NCI-H526 treated with DMSO at 0.1 percent for 48 hours (cell line): ENCODE measurements at regions not wholly inside any gene's neighbourhood (a gene's known extent, or its start where the extent isn't known, plus 50 kb on each side); places are given as distances from the start of the nearest gene placed in this dataset.

Source experiments
- DNase-seq: peaks from one replicate; lab custom pipeline; 2025; lab: John Stamatoyannopoulos, UW

DNA sequence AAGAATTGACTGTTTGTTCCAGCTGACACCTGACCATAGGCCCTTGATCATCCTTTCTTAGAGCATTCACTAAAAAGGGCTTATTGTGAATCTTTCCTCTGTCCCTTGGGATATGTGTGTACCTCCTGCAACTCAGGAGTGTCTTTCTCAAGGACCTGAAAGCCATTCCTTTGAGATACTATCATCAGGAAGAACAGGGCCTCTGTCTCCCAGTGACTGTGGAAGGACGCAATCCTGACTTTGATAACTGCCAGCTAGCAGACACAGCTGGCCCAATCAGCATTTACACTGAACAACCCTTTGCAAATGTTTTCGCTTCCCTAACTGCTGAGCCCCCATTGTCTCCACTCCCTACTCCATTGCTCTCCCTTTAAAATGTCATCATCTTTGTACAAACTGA, 144.4 kb downstream of the RMI1 start:
- no peak for DNase-seq

DNA sequence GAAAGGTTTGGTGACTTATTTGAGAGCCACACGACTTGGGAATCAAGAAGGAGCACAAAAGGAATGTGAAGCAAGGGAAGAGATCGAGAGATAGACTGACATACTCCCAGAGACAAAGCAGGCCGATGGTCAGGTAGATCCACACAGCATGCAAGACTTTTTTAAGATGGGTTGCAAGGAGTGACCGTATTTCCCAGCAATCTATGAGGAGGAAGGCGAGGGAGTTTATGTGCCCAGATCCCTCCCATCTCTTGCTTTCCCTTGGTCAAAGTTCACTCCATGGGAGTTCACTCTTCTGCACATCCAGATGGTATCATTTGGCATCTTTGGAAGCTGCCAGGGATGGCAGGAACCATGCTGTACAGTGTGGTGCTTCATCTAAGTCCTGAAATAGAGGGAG, 148.9 kb downstream of the RMI1 start:
- DNase-seq, result no peak

DNA sequence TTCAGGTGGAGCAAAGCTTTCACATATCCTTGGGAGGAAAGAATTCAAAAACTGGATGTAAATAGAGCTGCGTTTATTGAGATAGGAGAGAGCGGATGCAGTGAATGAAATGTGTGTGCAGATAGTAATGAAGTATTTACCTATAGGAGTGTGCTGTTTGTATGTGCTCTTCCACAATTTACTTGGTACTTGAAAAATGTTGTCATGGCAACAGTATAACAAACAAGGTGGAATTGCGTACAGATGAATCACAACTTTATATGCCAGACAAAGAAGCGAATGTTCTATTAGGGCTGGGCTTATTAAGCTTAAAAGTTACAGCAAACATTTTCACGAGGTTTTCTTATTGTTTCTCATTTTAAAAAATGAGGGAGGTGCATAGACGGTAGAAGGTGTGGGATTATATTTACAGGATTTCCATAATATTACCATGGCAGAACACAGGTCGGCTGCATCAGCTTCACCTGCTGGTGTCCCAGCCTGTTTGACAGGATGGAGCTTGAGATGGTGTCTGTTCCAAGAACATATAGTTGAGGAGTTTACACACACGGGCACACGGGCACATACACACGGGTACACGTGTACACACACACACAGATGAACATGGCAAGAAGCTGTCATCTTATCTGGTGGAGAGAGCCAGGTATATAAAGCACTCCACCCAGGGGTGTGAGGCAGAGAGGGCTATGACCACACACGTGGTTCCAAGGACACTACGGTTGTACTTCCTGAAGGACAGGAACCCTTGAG, 155.7 kb downstream of the RMI1 start:
- DNase-seq, result no peak

DNA sequence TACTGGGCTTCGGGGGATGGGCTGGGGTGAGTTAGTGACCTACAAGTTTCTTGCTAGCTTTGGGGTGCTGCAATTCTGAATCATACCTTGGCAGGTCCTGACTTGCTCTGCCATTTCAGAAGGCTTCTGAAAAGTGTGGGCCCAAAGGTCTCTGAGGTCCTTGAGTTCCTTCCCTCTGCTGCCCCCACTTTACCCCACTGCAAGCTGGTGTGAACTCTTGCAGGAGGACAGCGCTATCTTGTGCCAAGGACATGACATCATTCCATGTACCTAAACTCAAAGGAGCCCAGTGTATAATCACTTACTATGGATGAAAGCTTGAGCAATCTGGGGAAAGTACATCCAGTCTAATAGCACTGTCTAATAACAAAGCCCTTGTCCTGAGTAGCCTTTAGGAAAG, 157.4 kb downstream of the RMI1 start:
- DNase-seq, result no peak

DNA sequence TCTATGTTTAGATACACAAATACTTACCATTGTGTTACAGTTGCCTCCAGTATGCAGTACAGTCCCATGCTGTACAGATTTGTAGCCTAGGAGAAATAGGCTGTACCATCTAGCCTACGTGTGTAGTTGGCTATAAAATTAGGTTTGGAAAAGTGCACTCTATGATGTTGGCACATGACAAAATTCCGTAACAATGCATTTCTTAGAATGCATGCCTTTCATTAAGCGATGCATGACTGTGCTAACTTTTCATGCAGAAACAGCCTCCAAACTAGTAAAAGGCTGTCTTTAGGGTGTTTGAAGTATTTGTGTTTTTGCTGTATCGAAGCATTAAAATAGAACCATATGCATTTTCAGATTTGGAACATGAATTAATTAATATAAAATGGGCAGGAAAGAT, 157.9 kb downstream of the RMI1 start:
- no peak for DNase-seq

DNA sequence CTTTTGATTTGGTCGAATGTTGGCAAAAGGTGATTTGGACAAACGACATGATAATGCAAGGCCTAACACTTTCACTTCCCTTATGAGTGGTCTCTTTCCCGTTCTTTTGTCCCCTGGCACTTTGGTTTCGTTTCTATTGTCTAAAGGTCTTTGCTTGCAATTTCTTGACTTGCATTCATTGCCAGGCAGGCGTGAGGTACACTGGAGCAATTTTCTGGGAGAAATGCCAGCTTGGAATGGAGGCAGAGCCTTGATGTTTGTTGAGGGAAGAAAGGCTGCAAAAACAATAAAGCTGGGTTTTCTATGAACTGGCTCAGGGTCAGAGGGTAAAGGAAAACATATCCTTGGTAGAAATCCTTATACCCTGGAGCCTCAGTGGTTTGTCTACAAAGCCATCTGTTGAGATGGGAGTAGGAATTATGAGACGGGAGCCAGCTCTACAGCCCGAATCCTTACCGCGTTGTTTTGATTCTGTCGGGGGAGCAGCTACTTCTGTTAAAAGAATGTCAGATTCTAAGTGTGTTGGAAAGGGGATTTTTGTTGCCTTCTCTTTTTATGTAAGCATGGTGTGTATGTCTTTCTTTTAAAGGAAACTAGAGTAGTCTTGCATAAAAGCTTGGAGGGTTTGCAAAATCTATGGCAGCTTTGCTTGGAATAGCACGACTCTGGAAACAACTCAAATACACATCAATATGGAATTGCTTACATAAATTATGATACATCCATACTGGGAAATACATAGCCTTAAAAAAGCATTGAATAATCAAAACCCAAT, 158.9 kb downstream of the RMI1 start:
- DNase-seq, result no peak

DNA sequence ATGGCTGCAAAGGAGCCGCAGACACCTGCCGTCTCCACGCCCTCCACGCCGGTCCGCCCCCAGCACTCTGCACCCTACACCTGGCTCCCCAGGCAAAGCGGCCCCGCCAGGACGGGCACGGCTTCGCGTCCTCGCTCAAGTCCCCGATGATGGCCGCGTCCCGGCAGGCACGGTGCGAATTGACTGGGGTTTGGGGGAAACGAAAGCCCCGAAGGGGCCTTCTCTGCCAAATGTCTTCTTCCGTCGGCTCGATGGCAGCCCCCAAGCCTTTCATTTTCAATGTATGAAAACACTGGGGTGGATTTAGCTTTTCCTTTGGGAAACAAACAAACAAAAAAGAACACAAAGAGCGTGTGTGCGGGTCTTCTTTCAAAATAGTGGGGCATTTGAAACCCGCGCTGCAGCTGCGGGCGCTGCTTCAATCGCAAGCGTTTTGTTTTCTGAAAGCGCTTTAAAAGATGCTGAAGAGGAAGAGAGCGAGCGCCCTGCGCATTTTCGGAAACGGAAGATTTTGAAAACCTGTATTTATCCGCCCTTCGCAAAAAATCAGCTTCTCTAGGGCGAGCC, 160.0 kb downstream of the RMI1 start:
- DNase-seq, result no peak

DNA sequence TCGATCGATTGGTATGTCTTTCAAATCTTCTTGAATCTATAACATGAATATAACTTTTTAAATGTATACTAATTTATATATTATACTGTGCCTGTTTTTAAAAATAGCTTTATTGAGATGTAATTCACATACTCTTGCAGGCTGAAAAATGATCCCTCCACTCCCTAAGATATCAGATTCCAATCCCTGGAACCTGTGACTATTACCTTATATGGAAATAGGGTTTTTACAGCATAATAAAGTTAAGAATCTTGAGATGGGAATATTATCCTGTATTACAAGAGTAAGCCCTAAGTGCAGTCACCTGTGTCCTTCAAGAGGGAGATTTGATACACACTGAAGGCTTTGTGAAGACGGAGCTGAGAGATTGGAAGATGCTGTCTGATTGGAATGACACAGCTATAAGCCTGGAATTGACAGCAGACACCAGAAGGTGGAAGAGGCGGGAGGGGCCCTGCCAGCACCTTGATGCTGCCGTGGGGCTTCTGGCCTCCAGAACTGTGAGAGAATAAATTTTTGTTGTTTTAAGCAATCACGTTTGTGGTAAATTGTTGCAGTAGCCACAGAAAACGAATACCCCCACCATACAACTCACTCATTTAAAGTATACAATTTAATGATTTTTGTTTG, 161.3 kb downstream of the RMI1 start:
- DNase-seq, result no peak

DNA sequence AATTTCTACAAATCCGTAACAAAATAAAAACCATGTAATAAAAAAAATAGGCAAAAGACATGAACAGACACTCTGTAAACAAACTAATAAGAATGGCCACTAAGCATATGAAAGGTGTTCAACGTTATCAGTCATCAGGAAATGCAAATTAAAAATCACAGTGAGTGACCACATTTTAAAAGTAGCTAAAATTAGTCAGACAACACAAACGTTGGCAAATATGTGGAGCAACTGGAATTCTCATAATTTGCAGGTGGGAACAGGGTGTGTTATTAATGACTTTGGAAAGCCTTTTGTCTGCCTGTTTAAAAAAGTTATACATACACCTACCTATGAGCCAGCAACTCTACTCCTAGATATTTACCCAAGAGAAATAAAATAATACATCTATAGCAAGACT, 164.4 kb downstream of the RMI1 start:
- DNase-seq, result no peak

DNA sequence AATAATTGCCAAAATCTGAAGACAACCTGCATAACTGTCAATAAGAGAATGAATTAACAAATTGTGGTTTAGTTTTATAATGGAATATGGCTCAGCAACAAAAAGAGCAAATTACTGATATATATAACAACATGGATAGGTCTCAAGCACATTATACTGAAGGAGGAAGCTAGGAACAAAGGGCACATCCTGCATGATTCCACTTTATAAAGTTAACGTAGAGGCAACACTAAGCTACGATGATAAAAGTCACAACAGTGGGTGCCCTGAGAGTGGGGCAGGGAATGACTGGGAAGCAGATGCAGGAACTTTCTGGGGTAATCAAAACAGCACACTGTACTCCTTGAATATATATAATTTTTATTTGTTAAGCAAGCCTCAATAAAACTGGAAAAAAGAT, 165.2 kb downstream of the RMI1 start:
- DNase-seq, result no peak

DNA sequence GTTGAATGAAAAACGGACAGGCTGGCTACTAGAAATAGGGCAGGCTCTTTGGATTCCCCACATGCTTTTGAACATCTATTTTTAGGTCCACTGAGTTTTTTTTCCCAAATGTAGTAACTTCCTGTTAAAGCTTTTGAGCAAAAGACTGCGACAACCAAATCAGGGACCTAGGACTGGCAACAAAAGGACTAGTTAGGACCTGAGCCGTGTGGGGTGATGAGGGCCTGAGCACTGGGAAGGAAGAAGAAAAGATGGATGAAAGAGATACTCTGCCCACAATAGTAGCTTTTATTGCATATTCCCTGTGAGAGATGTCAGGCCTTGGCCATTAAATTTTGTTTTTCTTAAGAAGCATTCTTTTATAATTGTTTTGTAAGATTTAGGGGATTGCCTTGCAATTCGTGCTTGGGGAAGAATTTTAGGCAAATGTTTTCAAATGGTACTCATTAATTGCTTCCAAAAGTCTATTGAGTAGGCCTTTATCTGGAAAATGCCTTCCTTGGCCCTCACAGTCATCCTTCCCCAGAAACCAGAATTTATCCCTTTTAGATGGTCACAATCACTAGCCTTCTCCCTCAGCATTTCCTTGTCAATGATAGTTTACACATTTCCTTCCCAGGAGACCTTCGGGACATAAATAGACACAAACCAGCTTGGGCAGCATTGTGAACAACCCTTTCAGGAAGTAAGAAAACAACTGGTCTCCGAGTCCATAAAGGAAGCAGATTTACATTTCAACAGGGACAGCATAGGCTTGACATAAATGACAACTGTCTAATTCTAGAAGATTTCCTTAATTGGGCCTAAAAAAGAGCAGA, 166.5 kb downstream of the RMI1 start:
- DNase-seq, result no peak

DNA sequence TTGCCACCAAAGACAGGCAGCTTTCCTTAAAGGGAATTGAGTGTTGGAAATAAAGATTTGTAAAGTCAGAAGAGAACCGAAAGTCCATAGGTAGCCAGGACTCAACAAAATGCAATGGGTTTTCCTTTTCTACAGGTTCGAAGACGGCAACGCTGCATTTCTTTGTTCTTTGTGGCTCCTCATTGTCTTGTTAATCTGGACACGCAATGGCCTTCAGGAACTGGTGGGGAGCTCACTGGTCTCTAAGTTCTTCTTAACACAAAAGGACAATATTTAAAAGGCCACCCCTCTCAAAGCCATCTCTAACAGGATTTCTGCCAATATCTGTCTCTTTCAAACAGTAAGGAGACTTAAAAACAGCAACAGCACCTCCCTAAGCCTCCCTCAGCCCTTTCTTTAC, 170.6 kb downstream of the RMI1 start:
- DNase-seq, result no peak

DNA sequence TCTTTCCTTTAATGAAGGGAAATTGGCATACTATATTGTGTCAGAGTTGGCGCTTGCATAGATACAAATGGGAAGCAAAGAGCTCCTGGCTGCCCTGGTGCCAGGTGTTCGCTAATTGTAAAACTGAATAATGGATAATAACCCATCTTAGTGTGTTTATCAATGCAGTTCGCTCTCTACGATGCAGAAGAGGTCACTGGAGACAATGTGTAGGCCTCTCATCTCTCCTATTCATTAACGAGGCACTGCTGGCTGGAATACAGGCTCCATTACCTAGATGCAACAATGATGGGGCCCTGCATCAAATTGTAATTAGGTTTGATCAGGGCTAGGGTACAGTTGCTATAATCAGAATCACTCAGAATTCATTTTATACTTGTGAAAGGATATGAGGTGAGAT, 171.0 kb downstream of the RMI1 start:
- no peak for DNase-seq

DNA sequence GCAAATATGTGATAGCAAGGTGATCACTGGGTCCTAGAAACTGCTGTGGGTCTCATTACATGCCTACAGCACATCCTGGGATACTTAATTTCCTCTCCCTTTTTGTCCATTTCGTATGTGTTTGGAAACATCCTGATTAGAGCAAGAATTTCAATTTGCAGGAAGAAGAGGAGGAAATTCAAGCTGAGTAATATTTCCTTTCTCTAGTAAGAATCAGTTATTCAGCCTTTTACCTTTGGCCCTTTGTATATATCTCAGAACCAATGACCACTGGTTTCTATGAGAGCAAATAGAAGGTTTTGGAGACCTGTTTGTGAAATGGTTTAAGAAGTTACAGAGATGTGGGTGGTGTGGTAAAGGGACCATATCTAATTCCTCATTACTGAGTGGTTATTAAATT, 171.6 kb downstream of the RMI1 start:
- no peak for DNase-seq

DNA sequence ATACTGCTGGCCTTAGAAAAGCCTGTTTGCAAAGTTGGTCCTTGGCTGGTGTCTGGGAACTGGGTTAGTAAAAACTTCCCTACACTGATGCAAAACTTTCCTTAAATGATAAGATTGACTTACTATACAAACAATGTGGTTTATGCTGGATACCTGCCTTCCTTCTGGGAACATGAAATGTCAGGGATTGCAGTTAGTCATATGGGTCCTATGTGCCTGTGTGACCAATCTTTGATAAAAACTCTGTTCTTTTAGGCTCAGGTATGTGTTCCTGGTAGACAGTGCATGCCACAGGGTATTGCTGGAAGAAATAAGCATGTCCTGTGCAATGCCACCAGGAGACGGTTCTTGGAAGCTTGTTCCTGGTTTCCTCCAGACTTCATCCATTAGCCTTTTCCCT, 173.3 kb downstream of the RMI1 start:
- DNase-seq, result no peak

DNA sequence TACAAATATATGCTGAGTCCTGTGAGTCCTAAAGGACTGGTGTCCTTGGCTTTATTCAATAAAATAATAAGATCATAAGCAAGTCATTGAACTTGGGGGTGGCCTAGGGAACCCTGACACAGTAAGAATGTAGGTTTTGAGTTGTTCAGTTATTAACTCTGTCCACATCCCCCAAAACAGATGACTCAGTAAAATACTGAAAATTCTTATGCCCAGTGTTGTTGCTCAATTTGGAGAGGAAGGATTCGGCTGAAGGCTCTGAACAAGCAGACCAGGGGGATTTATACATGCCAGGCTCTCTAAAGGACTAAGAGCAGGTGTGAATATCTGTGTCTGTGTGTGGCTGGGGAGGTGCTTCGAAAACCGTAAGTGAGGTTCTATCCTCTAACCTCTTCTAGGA, 173.7 kb downstream of the RMI1 start:
- no peak for DNase-seq

DNA sequence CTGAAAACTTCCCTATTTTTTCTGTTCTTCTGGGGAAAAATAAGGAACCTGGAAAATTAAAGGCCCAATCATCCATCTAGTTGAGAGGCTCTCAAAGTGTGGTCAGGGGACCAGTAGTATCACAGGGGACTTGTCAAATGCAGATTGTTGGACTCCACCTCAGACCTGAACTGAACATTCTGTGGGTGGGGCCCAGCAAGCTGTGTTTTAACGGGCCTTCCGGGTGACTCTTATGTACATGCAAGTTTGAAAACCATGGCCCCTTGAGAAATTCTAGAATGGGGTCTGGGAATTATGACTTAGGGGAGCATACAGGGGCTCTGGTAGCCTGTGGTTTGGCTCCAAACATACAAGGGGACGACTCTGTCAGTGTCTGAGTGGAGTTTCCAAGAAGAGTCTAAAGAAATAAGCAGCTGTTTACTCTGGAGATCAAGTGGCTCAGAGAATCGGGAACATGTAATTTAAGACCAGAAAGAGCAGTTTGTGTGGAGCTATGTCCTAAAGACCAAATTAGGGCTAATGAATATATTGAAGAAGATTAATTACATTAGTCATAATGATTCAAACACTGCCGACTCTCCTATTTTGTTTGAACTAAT, 177.4 kb downstream of the SLC28A3 start:
- no peak for DNase-seq

DNA sequence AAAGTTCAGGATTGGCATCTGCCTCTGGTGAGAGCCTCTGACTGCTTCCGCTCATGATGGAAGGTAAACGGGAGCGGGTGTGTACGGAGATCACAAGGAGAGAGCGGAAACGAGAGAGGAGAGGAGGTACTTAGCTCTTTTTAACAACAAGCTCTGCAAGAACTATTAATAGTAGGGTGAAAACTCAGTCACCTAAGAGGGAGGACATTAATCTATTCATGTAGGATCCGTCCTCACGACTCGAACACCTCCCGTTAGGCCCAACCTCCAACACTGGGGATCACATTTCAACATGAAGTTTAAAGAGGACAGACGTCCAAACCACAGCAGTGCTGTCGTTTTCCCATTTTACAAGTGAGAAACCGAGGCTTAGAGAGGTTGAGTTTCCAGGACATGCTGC, 173.7 kb downstream of the SLC28A3 start:
- DNase-seq, result no peak

DNA sequence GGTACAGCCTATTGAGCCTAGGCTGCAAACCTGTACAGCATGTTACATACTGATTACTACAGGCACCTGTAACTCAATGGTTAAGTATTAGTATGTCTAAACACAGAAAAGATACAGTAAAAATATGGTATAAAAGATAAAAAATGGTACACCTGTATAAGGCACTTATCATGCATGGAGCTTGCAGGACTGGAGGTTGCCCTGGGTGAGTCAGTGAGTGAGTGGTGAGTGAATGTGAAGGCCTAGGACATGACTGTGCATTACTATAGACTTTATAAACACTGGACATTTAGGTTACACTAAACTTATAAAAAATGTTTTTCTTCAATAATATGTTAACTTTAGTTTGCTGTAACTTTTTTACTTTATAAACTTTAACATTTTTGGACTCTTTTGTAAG, 171.3 kb downstream of the SLC28A3 start:
- no peak for DNase-seq

DNA sequence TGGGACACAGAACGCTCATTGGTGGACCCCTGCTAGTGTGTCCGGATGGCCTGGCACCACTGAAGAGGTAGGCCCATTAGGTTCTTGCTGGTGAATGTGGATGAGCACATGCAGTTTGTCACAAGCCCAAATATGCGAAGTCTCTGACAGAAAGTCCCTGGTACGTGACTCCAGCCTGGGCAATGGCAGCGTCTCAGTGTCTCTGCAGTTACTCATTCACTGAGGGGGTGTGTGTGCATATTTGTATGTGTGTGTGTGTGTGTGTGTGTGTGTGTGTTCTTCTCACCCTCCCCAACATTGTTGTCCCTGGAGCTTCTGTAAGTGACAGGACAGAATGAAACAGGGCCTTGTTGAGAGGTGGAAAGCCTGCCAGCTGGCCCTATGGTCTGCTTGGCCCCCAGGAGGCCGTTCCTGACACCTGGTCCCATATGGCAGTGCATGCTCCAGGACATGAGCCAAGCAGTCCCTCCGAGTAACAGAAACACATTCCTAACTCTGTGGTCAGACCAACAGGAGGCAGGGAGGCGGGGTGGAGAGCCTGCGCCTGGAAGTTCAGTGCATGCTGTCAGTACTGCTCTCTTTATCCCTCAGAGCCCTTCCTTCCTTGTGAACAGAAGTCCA, 169.9 kb downstream of the SLC28A3 start:
- no peak for DNase-seq

DNA sequence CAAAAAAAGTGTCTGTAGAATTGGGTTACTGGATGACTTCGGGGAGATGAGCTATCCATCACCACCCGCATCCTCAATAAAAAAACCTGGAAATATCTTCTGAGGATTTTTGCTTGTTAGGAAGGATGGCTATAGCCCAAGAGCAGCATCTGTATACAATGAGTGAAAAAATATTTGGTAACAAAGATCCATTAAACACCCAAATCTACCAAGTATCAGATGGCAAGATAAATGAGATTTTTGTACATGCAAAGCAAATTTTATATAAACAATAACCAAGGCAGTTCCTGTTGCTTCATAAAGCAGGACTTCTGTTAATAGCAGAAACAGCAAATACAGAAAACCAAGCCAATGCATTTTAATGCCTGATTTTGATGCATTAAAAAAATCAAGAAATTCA, 166.6 kb downstream of the SLC28A3 start:
- no peak for DNase-seq
